ENCODE measurements at regions not wholly inside any gene's neighbourhood (a gene's known extent, or its start where the extent isn't known, plus 50 kb on each side); places are given as distances from the start of the nearest gene placed in this dataset.

DNA sequence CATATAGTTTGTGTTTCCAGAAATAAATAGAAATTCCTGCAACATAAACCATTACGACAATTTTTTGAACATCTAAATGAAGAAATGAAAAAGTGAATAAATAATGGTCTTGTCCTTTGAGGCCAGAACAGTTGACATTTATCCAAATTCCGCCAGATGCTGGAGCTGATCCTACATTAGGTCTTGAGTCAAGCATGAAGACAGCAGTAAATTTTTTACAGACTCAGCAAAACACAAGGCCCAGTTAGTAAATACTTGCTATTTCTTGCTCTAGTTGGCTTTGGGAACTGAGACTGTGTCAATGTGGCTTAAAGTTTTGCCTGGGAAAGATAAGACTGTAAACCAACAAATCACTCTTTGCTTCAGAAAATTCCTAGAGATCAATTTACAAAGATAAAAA is 540.1 kb upstream of the RGS18 start:
- TF ChIP-seq, protein P1, sequence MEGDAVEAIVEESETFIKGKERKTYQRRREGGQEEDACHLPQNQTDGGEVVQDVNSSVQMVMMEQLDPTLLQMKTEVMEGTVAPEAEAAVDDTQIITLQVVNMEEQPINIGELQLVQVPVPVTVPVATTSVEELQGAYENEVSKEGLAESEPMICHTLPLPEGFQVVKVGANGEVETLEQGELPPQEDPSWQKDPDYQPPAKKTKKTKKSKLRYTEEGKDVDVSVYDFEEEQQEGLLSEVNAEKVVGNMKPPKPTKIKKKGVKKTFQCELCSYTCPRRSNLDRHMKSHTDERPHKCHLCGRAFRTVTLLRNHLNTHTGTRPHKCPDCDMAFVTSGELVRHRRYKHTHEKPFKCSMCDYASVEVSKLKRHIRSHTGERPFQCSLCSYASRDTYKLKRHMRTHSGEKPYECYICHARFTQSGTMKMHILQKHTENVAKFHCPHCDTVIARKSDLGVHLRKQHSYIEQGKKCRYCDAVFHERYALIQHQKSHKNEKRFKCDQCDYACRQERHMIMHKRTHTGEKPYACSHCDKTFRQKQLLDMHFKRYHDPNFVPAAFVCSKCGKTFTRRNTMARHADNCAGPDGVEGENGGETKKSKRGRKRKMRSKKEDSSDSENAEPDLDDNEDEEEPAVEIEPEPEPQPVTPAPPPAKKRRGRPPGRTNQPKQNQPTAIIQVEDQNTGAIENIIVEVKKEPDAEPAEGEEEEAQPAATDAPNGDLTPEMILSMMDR (IDR thresholded peaks at IDR 0.05) = no peak
- TF ChIP-seq POLR2A (IDR thresholded peaks at IDR 0.05) = no peak
- TF ChIP-seq EP300 (IDR thresholded peaks at IDR 0.05) = no peak

Measured in upper lobe of left lung (tissue), 4 donors.